ENCODE measurements at regions not wholly inside any gene's neighbourhood (a gene's known extent, or its start where the extent isn't known, plus 50 kb on each side); places are given as distances from the start of the nearest gene placed in this dataset.
"Not testable (repeated sequence)": the region's sequence is repeated elsewhere in the genome, so short reads cannot be mapped to it uniquely, and the experiment has no call there.

DNA sequence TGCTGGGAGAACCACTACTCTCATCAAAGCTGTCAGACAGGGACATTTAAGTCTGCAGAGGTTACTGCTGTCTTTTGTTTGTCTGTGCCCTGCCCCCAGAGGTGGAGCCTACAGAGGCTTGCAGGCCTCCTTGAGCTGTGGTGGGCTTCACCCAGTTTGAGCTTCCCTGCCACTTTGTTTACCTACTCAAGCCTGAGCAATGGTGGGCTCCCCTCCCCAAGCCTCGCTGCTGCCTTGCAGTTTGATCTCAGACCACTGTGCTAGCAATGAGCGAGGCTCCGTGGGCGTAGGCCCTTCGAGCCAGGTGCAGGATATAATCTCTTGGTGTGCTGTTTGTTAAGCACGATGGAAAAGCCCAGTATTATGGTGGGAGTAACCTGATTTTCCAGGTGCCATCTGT, 67.5 kb upstream of the TBX18 start:
- DNase-seq (ENCODE audit: low read depth in 2 of 2), result not testable (repeated sequence)

- peak in 1 of 2 donors; percentile 82 for DNase-seq (ENCODE audit: low read depth in 2 of 2)
Observed at GRCh38 chr6:84825461-84825860, 61.1 kb upstream of the TBX18 start.

- not testable (repeated sequence) for DNase-seq (ENCODE audit: low read depth in 2 of 2)
Observed at GRCh38 chr6:84821314-84821713, 56.9 kb upstream of the TBX18 start.

DNA sequence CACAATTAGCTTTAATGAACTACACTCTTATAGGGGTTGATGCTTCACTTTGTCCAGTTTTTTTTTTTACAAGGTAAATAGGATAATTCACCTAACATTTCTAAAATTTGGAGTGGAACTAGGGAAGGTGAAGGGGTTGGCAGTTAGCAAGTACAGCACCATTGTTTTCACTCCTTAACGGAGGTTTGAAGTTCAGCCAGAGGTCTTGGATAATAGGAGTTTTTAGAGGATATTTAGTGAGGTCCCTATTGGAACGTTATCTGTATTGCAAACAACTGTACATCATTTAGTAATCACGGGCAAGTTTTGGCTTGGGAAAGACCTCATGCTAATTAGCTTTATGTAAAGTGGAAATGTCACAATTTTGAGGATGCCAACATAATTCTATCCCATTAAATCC, 52.3 kb upstream of the TBX18 start:
- no peak for DNase-seq (ENCODE audit: low read depth in 2 of 2)

- peak in 1 of 2 donors; percentile 32 for DNase-seq (ENCODE audit: low read depth in 2 of 2)
Observed at GRCh38 chr6:84815896-84816735, 51.7 kb upstream of the TBX18 start.

Measured in dermis microvascular lymphatic vessel endothelial cell (primary cell).